ENCODE measurements at regions not wholly inside any gene's neighbourhood (a gene's known extent, or its start where the extent isn't known, plus 50 kb on each side); places are given as distances from the start of the nearest gene placed in this dataset.

DNA sequence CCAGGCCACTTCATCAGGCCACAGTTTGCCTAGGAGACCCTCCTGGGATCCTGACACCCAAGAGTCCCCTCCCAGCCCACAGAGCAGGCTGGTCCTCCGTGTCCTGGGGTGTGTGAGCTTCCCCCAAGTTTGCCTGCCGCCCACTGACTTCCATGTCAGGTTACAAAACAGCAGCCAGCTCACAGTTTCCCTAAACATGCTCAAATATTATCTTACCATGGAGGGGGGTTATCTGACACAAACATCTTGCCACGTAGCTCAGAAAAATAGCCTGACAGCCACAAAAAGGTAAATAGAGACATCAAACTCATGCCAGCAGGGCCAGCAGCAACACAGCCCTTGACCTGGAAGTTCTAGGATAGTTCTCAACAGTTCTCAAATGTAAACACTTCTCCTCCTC, 346.5 kb downstream of the TNS1 start:
- TF ChIP-seq CTCF (IDR thresholded peaks at IDR 0.05): no peak

DNA sequence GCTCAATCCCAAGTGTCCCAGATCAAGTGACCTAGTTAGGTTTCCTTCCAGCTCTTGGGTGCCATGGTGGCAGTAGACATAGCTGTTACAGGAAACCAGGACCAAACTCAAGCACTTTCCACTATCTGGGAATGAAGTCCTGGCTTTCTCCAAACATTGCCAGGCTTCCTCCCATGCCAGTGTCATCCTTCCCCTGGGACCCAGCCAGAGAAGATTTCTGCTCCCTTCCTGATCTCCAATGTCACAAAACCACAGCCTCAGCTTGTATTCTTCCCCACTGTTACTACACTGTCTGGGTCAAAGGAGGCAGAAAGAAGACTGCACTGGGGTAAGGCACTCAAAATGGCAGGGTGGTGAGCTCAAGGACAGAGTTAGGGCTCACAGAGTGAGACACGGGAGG, 347.1 kb downstream of the TNS1 start:
- TF ChIP-seq CTCF (IDR thresholded peaks at IDR 0.05): no peak

- no peak for TF ChIP-seq CTCF (IDR thresholded peaks at IDR 0.05)
Observed at GRCh38 chr2:217654168-217654567, 348.6 kb downstream of the TNS1 start.

GRCh38 chr2:217652761-217653639, 349.8 kb downstream of the TNS1 start:
- TF ChIP-seq CTCF (IDR thresholded peaks at IDR 0.05): no peak

GRCh38 chr2:217650716-217651360, 352.0 kb downstream of the TNS1 start:
- TF ChIP-seq CTCF (IDR thresholded peaks at IDR 0.05): peak; percentile 79

GRCh38 chr2:217650229-217650628, 352.6 kb downstream of the TNS1 start:
- TF ChIP-seq CTCF (IDR thresholded peaks at IDR 0.05): no peak

GRCh38 chr2:217647925-217648324, 354.9 kb downstream of the TNS1 start:
- TF ChIP-seq CTCF (IDR thresholded peaks at IDR 0.05): no peak
